H1 (cell line): ENCODE measurements at regions not wholly inside any gene's neighbourhood (a gene's known extent, or its start where the extent isn't known, plus 50 kb on each side); places are given as distances from the start of the nearest gene placed in this dataset.

ENCODE experiments used
- ASH2L ChIP-seq: fragments of 200-600, 300-600 bp; sonication (generic); IDR thresholded peaks from one replicate; pipeline ENCODE4 v1.7.1; 2017; ENCODE audit warnings: low read length
- CTBP2 ChIP-seq: IDR thresholded peaks from 2 replicates; pipeline ENCODE4 v1.7.0; 2011; ENCODE audit warnings: borderline replicate concordance, mild to moderate bottlenecking, moderate library complexity, mixed read lengths, low read length; ENCODE audit not compliant: insufficient read depth, insufficient read length
- GTF2F1 ChIP-seq: IDR thresholded peaks from 2 replicates; pipeline ENCODE4 v1.6.1; 2012; ENCODE audit warnings: low read depth, low read length, improper control_type of control experiment, borderline replicate concordance
- RAD21 ChIP-seq, 2 experiments: IDR thresholded peaks in 1 of 2; conservative IDR thresholded peaks in 1 of 2; 2 replicates each; pipeline ENCODE4 v1.6.1; 2011; ENCODE audit warnings: low read depth in 2 of 2, low read length in 2 of 2, improper control_type of control experiment in 1 of 2, inconsistent platforms in 1 of 2, mild to moderate bottlenecking in 1 of 2, moderate library complexity in 1 of 2
- ZNF274 ChIP-seq: IDR thresholded peaks from 2 replicates; pipeline ENCODE4 v1.7.0; 2012; ENCODE audit warnings: low read length, borderline replicate concordance; ENCODE audit errors: extremely low read depth

GRCh38 chr1:234823191-234824176, 213.5 kb upstream of the IRF2BP2 start (continued):
- TF ChIP-seq CTBP2 (no peak), ZNF274 (no peak), ASH2L (no peak), GTF2F1 (no peak), RAD21 (IDR thresholded peaks at IDR 0.05 in 1 of 2, conservative IDR thresholded peaks at IDR 0.05 in 1 of 2; ENCODE audit: low read depth in 2 of 2, low read length in 2 of 2) (no peak)
